GF-D8 (cell line): ENCODE measurements at regions not wholly inside any gene's neighbourhood (a gene's known extent, or its start where the extent isn't known, plus 50 kb on each side); places are given as distances from the start of the nearest gene placed in this dataset.

Source experiments
- DNase-seq: peaks from one replicate; lab custom pipeline; 2025; lab: John Stamatoyannopoulos, UW

DNA sequence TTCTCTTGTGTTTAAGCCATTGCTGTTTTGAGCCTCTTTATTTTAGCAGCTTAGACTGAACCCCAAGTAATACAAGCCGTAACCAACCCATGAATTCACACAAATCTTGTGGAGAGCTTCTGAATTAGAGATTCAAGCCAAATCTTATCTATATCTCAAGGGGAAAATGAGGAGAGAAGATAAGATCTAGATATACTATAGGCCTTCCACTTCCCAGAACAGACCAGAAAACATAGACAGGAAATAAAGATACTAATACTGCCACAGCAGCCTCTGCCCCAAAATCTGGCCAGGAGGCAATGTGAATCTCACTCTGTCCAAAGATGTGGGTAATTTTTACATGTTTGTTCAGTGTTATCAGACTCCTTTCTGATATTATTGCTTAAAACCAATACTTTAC is 307.2 kb downstream of the PTEN start:
- DNase-seq, result no peak

DNA sequence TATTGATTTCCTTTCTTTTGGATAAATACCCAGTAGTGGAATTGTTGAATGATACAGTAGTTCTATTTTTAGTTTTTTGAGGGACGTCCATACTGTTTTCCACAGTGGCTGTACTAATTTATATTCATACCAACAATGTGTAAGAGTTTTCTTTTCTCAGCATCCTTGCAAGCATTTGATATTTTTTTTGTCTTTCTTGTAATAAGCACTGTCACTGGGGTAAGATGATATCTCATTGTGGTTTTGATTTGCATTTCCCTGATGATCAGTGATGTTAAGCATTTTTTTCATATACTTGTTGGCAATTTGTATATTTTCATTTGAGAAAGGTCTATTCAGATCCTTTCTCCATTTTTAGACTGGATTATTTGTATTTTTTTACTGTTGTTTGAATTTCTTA is 308.7 kb downstream of the PTEN start:
- no peak for DNase-seq

DNA sequence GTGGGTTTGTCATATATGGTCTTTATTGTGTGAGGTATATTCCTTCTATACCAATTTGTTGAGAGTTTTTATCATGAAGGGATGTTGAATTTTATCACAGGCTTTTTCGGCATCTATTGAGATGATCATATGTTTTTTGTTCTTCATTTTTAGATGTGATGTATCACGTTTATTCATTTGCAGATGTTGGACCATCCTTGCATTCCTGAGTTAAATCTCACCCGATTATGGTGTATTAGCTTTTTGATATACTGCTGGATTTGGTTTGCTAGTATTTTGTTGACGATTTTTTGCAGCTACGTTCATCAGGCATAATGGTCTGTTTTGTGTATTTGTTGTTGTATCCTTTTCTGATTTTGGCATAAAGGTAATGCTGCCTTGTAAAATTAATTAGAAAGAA is 311.0 kb downstream of the PTEN start:
- no peak for DNase-seq

DNA sequence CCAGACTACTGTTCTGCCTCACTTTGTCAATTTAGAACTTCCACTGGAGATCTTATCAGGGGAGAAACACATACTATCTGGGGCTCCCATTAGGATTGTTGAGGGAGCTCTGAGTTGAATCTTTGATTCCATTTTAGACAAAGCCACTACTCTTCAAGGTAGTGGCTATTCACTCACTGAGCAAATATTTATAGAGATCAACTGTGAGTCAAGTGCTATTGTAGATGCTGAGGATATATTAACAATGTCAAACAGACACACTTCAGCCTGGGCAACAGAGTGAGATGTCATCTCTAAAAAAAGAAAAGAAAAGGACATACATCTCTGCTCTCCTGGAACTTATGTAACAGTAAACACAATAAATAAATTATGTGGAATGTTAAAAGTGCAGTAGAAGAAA is 315.3 kb downstream of the PTEN start:
- DNase-seq, result no peak

DNA sequence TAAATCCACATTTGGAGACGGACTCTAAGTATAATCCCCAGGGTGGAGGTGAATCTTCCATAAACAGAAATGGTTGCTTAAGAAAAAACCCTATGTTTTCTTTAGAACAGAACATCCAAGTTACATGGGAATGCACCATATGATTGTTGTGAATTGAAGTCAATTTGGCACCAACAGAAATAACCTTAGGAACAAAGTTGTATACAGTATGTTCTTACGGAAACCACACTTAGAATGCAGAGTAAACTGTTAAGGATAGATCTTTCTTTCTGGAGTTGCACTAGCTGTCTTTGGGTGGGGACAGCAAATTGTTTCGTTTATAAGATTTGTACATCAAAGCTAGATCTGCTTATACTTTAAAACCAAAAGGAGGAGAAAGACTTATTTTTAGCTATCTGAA is 316.4 kb downstream of the PTEN start:
- no peak for DNase-seq

DNA sequence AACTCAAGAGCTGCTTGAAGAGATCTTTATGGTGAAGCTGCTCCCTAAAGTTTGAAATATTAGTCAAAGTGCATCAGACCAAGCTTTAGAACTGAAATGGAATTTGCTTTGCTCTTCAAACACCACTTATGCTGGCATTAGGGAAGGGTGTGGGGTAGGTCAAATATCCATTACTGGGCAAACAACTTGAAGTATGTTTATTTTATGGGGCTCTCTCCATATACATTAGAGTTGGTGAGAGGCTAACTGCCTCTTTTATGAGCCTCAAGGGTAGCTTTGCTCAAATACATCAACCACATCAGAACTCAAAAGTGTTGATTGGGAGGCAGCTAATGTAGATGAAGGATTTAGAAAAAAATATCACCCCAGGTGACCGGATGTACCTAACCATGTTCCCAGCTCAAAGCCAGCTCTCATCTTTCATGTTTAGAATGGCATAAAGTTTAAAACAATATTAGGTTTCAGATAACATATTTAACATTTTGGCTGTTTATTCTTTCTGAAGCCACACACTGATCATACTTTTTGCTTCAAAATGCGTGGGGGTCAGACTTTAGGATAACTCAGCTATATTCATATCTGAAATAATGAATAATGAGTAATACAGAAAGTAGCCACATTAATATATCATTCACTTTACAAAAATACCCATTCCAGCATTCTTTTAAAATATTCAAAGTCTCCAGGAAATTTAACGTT is 318.6 kb downstream of the PTEN start:
- no peak for DNase-seq

DNA sequence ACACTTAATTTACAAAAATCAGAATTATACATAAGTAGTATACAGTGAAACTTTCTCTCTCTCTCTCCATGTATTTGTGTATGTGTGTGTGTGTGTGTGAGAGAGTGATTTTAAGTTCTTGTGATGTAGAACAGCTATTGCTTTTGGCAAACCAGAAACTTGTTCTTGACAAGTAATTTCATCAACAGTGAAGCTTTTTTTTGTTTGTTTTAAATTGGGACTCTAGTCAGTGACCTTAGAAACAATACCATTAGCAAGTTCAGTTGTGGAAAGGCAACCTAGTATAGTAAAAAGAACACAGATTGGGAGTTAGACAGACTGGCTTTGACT is 319.1 kb downstream of the PTEN start:
- DNase-seq, result no peak

DNA sequence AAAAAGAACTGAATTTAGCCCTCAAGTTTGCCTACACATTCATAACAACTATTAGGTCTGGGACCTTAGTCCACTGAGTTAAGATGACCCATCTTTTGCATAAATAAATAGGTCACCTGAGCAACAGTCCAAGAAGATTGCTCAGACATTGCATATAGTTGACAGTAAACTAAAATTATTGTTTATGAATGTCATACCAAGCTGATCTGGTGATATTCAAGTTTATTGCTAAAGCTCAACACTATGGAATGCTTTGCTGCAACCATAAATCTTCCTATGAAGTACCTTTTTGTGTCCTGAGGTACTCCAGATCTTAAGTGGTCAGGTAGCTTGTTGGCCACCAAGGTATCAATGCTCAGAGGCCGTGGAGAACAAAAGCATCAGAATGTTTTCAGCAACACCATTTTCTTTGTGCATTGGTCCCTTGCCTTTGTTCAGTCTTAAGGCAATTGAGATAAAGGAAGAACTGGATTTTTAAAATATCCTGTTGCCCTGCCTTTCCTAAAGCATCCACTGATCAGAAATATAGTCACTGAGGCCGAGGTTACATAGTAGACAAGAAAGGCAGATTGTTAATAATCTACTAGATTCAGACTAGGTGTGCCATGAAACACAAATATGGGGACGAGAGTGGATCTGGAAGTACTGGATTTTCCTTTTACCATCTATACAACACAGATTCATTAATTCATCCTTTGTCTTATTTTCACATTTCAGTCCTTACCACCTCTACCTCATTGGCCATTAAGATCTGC is 321.3 kb downstream of the PTEN start:
- DNase-seq, result no peak

DNA sequence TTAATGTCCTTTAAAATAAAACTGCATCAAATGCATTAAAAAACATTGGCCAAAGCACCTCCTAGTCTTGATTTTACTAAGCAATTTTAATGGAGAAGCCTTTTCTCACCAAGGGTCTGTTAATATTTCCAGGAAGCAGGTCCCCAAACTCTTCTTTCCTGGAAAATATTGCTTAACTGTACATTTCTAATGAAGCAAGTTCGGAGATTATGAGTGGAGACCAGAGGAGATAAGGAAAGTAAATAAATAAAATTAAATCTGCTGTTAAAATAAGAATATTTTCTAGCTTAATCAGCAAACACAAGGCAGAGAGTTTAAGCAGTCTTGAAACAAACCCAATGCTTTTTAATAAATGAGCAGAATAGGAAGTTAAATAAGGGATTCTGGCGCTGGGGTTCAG is 322.4 kb downstream of the PTEN start:
- no peak for DNase-seq

DNA sequence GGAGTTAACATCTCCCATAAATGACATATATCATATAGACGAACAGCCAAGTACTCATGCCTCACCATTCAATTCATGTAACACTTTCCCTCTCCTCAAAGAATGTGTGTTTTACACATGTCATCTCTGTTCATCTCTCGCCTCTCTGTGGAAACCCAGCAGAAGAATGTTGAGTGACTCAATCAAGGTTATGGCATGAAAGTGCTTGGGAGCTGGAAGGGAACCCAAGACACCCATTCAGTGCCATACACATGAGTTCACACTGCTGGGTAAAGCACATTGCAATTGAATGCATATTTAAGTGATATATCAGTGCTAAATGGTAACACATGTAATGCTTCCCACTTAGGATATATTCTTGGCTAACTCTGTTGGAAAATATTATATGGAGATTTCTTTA is 322.9 kb downstream of the PTEN start:
- no peak for DNase-seq

DNA sequence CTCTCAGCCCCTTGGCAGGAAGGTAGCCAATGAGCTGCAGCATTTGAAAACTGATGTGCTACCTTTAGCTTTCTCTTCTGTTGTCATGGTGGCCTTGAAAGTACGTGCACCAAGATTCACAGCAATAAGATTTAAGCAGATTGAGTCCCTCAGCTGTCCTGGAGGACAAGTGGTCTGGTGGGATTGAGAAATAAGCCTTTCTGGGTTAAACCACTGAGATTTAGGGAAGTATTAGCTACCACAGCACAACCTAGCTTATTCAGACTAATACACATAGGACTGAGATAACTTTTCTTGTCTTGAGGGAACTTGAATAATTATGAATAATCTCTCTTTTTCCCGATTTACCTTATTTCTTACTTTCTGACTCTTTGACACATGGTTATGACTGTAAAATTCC is 324.0 kb downstream of the PTEN start:
- DNase-seq, result no peak

DNA sequence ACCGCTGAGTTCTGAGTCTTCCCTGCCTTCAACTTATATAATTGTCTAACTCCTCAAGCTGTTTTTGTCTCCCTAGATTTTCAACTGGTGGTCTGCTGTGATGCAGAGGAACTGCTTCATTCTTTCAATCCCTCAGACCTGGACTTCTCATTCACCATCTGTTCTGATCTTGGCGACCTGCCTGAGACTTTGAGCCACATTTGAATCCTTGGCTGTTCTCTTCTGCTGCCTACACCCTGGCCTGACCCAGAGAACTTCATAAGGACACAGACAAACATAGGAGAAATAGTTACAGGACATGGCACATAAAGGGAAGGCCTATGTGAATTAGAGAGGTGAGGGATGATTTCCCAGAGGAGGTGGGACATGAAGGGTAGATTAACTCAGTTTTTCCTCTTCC is 326.7 kb downstream of the PTEN start:
- DNase-seq, result no peak

DNA sequence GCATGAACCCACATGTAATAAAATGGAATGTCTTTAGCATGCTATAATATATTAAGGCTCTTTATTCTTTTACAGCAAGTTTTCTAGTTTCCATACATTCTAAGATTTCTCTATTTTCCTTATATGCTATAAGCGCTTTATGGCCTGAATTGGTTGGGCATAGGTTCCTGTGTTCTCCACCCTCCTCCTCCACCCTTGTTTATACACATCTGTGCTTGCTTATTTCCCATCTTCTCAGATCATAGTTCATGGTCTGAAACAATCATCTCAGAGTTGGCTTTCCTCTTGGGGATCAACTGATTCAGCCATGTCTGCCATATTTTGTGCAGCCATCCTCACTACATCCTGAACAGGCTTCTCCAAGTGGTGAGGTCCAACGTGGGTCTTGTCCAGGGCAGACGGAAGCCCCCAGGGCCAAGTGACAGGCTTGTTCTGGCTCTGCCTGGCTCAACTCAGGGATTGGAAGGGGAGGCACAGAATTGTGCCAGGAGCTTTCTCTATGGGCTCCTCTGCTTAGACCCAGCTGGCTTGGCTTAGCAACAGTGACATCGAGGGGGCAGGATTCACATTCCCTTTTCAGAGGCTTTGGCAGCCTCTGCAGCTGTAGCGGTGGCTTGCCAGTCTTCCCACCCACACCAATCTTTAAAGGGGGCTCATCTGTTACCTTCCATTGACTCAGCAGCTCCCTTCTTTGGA is 327.3 kb downstream of the PTEN start:
- DNase-seq, result no peak

DNA sequence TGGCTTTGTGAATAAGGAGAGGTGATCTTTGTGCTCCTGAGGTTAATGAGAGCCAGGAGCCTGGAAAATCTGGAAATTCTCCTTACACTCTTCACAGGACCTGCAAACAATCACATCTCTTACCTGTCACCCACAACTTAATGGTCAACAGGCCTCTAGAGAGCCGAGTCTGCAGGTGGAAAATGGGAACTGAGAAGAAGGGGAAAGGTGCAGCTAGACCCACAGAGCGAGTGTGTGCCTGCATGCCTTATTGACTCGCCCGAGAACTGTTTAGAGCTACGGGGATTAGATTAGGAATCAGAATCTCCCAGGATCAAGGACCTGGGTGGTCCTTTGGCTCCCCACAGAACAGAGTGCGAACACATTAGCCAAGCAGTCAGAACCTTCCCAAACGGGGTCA is 329.6 kb downstream of the PTEN start:
- no peak for DNase-seq

DNA sequence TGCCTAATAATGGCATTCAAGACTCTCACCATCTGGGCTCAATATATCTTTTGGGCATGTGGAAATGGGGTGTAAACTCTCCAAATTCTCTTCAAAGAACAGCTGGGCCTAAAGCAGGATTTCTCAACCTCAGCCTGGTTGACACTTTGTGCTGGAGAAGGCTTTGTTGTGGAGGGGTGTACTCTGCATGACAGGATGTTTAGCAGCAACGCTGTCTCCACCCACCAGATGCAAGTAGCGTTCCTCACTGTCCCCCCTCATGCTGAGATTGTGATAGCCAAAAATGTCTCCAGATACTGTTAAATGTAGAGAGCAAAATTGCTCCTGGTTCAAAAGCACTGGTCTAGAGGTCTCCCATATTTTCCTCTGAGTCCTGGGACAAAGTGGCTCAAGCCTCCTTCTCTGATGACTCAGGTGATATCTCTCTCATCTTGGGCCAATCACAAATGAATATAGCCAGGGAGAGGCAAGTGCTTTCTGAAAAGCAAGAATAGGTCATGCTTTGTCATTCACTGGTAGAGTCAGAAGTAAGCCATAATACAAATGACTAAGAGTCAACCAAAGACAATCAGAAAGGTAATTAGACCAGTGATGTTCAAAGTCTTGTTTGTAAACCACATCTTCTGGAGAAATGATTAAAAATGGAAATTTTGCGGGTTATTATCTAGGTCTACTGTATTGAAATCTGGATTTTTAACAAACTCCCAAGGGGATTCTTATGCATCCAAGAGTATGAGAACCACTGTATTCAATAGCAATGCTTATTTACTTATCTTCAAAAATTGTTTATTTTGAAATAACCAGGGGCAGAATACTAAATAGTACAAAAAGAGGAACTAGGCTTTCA is 330.8 kb downstream of the PTEN start:
- no peak for DNase-seq

DNA sequence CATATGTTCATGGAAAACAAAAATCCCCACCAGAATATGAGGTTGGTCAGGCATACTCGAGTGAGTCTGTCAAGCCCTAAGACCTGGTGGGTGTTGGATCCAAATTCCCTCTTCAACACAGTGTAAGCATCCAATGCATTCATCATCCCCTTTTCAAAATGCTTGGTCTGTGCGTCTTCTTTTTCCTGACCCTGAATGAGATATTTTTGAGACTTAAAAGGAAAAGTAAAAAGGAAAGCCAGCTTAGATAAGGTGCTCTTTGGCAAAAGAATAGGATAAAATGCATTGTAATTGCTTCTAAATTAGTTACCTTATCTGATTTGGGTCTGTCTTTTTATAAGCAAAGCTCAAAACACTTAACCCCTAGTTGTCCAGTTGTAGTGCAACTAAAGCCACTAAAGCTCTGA is 331.5 kb downstream of the PTEN start:
- no peak for DNase-seq

DNA sequence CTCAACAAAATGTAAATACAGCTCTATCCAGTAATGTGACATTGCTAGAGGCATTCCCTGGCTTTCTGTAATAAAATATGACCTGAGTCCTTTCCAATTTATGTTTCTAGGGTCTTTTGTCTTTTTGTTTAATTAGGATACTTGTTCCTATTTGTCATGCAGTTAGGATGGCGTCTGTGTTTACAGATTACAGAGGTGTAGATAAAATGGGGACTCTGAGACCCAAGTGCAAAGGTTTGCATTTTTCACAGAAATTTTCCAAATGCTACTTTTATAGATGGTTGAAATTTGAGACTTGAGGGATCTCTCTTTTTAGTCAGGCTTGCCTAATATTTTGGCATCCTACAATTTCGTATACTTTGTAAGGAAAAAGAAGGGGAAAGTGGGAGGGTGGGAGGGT is 332.4 kb downstream of the PTEN start:
- no peak for DNase-seq

DNA sequence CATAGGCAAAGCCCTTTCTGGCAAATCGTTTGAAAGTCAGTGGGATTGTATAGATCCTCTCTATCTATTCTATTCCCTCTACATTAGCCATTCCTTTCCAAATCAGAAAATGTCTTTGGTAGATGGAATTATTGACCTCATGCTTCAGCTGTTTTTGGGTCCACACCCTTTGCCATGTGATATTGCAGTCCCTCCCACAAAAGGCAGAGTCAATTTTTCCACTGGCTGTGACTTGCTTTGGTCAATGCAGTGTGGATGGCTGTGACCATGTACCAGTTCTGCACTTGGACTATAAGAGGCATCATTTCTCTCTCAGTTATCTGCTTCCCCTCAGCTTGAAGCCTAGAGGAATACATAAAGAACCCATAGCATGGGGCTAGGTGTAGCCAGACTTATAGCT is 332.9 kb downstream of the PTEN start:
- DNase-seq, result no peak

DNA sequence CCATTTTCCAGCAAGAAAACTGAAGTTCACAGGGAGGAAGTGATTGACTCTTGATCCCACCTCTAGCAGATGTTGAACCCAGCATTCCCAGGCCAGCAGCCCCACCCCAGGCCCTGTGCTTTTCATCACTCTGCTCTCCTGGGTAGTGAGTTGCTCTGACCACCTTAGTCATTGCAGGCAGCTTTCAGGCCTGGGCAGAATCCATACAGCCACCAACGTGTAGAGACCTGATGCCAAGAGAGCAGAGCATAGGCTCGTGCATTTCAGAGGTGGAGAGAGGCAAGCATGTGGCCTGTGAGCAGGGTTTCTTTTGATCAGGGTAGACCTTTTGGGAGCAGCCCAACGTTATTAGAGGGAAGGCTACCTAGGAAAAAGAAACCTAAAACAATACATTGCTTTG is 334.6 kb downstream of the PTEN start:
- no peak for DNase-seq

DNA sequence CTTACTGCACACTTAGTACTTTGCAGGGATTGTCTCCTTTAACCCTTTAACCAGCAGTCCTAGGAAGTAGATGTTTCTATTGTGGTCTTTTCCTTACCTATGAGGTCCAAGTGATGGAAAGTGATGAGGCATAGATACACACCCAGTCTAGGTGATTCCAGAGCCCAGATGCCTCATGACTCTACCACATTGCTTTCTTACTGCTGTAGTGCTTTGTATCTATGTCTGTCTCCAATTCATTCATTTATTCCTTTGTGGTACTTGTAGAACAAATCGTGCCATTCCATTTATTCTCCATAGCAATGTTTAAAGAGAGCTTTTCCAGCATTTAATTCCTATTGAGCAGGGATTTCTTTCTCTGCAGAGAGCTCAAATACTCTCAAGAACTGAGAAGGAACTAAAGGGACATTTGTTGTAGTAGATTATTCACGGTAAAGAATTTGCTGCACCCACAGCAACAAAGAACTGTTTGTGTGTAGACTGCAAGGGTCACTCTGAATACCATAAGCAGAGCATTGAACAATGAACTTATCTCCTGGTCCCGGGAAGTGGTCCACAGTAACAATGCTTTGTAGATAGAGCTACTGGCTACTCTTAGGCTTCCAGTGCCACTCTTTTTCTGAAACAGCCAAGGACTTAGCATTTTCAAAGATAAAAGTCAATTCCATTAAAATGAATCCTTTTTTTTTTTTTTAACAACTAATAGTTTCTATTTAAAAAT is 337.0 kb downstream of the PTEN start:
- no peak for DNase-seq

DNA sequence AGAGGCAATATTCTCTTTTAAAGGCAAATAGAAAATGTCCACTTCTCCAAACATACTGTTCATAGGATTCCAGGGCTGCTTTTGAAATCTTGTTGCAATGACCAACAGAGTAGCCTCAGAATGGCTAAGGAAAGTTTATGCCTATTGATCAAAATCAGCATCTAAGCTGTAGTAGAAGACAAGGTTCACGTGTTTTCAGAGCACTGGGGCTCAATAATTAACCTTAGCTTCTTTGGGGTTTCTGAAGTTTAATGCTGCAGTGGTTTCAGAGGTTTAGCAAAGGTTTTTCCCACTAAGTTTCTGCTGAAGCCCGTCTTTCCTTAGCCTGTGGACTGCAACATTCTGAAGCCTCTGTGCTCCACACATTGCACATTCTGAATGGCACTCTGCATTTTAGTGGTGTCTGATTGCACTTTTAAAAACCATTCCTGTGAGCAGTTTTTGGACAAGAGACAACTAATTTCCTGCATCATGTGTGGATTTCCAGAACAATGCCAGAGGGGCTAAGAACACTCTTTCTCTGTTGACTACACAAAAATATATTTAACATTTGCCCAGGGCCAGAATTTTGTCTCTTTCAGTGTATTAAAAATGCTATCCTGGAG is 342.5 kb downstream of the PTEN start:
- no peak for DNase-seq
